ENCODE measurements at regions not wholly inside any gene's neighbourhood (a gene's known extent, or its start where the extent isn't known, plus 50 kb on each side); places are given as distances from the start of the nearest gene placed in this dataset.

DNA sequence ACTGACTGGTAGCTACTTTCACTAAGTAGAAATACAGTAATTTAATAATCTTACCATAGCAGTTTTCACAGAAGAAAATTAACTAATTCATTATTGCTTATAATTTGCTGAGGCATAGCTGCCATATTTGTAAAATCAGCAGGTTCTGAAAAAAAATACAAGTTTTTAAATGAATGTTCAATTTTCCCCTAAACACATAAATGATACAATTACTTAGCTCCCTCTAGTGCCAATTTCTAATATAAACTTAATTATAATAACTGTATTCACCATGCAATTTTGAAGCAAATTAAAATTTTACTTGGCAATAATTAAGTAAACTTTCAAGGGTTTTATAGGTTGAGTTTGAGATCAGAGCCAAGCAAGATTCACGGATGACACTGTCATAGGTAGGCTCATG lies 1321.6 kb upstream of the ACVR2A start:
- no peaks in the 10 kb centered on the region for H3K4me1 ChIP-seq (ENCODE audit: control insufficient read depth, insufficient read depth, low read length)
- WGBS: 62% methylated on average over 1 of the region's 1 CpG
- no peaks in the 10 kb centered on the region for H3K9me3 ChIP-seq (ENCODE audit: control insufficient read depth, low read length)
- no peak overlapping the region for H3K27ac ChIP-seq (ENCODE audit: low read length)
- ATAC-seq (no peak), DNase-seq (no peak)
- intact Hi-C loops (cut with DNase I): no loop called here
- no peaks in the 10 kb centered on the region for H3K27me3 ChIP-seq (ENCODE audit: control insufficient read depth, insufficient read depth)
- no peak overlapping the region for H3K4me3 ChIP-seq (ENCODE audit: low read length)

DNA sequence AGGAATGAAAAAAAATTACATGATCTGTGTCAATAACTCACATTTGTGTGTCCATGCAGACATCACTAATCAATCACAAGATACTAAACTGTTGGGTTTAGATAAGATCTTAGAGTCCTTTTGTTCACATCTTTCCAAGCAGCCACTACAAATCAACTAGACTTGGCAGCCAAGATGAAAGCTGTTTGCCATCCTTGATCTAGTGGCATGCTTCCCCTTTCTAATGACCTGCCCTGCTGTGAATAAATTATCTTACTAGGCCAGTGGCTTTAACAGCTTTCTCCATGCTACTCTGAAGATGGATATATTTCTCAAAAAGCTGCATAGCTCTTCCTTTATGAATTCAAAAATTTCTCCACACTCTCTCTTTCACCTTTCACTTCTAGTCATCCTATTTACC lies 1338.0 kb upstream of the ACVR2A start:
- Histone ChIP-seq H3K27me3 (ENCODE audit: control insufficient read depth, insufficient read depth) (no peaks in the 10 kb centered on the region), H3K4me3 (ENCODE audit: low read length) (no peak overlapping the region)
- intact Hi-C loops (cut with DNase I): no loop called here

DNA sequence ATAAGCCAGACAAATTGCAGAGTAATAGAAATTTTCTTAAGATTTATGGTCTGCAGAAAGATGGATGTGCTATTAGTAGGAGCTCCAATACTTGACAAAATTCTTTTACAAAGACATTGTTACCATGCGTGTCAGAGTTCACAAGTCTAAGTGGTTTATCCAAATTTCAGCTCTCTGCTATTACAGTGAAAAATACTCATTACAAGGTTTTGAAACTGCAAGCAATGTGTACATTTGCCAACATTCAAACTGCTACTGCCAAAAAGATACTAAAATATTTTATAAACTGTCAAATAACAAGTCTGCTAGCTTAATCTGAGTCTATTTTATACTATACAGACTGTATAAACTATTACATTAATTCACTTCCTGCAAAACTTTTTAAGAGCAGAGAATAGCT lies 1341.5 kb upstream of the ACVR2A start:
- intact Hi-C loops (cut with DNase I): no loop called here
- no peak overlapping the region for H3K4me3 ChIP-seq (ENCODE audit: low read length)
- no peaks in the 10 kb centered on the region for H3K4me1 ChIP-seq (ENCODE audit: control insufficient read depth, insufficient read depth, low read length)
- H3K9me3 ChIP-seq (ENCODE audit: control insufficient read depth, low read length): no peaks in the 10 kb centered on the region
- 59% methylated on average over 1 of the region's 1 CpG for WGBS
- H3K27ac ChIP-seq (ENCODE audit: low read length): no peak overlapping the region
- no peaks in the 10 kb centered on the region for H3K27me3 ChIP-seq (ENCODE audit: control insufficient read depth, insufficient read depth)
- ATAC-seq: no peak
- no peak for DNase-seq

More for the DNA sequence above, 1338.0 kb upstream of the ACVR2A start:
- ATAC-seq (no peak), DNase-seq (no peak)
- Histone ChIP-seq H3K4me1 (ENCODE audit: control insufficient read depth, insufficient read depth, low read length) (no peaks in the 10 kb centered on the region), H3K27ac (ENCODE audit: low read length) (no peak overlapping the region), H3K9me3 (ENCODE audit: control insufficient read depth, low read length) (no peaks in the 10 kb centered on the region)

DNA sequence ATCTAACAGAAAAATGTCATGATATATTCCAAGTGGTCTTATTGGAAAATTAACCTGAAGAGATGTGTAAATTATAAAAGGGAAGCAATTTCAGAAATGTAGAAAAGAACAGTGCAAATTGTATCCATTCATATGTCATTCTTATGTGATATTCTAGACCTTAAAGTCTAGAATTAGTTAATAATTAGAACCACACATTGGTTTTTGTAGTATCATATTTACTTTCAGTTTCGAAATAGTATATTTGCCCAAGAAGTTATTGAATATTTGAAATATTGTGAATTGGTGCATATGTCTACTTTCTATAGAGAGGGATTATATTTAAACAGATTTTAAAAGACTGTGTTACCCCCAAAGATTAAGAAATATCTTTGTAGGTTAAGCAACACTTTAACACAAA lies 1348.6 kb upstream of the ACVR2A start:
- Histone ChIP-seq H3K4me3 (ENCODE audit: low read length) (no peak overlapping the region), H3K27me3 (ENCODE audit: control insufficient read depth, insufficient read depth) (no peaks in the 10 kb centered on the region), H3K27ac (ENCODE audit: low read length) (no peak overlapping the region), H3K9me3 (ENCODE audit: control insufficient read depth, low read length) (no peaks in the 10 kb centered on the region), H3K4me1 (ENCODE audit: control insufficient read depth, insufficient read depth, low read length) (no peaks in the 10 kb centered on the region)
- ATAC-seq: no peak
- WGBS: 93% methylated on average over 1 of the region's 1 CpG
- no peak for DNase-seq
- intact Hi-C loops (cut with DNase I): no loop called here

DNA sequence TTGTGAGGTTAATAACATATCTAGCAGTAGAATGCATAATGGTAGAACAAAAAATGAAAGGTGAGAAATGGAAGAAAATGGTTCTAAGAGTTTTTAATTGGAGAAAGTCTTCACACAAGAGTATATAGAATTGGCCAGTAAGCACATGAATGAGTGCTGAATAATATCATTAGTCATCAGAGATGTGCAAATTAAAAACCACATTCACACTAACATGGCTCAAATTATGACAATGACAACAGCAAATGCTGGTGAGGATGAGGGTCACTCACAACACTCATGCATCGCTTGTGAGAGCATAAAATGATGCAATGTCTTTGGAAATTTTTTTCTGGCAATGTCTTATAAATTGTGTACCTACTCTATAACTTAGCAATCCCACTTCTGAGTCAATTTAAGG lies 1355.4 kb upstream of the ACVR2A start:
- H3K9me3 ChIP-seq (ENCODE audit: control insufficient read depth, low read length): no peaks in the 10 kb centered on the region
- ATAC-seq: no peak
- H3K4me1 ChIP-seq (ENCODE audit: control insufficient read depth, insufficient read depth, low read length): no peaks in the 10 kb centered on the region
- intact Hi-C loops (cut with DNase I): no loop called here
- no peaks in the 10 kb centered on the region for H3K27me3 ChIP-seq (ENCODE audit: control insufficient read depth, insufficient read depth)
- no peak overlapping the region for H3K27ac ChIP-seq (ENCODE audit: low read length)
- DNase-seq: no peak
- no peak overlapping the region for H3K4me3 ChIP-seq (ENCODE audit: low read length)
- WGBS: 88% methylated on average over 1 of the region's 1 CpG

DNA sequence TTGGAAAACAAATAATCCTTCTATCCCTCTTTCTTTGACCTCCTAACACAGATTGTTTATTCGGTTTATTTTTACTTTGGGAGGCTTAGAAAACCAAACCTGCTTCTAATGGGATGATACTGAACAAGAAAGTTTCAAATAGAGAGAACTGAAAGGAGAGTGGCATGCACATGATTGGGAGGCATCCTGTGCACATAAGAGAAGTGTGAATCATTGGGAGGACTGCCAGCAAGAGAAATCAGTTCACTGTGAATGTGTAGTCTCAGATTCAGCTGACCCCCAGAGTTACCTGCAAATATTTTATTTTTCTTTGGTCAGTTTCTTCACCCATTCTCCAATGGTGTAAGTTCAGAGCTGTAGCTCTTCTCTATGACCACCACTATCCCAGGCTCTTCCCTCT lies 1363.2 kb upstream of the ACVR2A start:
- WGBS: 77% methylated on average over 1 of the region's 1 CpG
- ATAC-seq: no peak
- Histone ChIP-seq H3K4me1 (ENCODE audit: control insufficient read depth, insufficient read depth, low read length) (no peaks in the 10 kb centered on the region), H3K27ac (ENCODE audit: low read length) (no peak overlapping the region), H3K9me3 (ENCODE audit: control insufficient read depth, low read length) (no peaks in the 10 kb centered on the region), H3K4me3 (ENCODE audit: low read length) (no peak overlapping the region), H3K27me3 (ENCODE audit: control insufficient read depth, insufficient read depth) (no peaks in the 10 kb centered on the region)
- no peak for DNase-seq
- intact Hi-C loops (cut with DNase I): no loop called here

DNA sequence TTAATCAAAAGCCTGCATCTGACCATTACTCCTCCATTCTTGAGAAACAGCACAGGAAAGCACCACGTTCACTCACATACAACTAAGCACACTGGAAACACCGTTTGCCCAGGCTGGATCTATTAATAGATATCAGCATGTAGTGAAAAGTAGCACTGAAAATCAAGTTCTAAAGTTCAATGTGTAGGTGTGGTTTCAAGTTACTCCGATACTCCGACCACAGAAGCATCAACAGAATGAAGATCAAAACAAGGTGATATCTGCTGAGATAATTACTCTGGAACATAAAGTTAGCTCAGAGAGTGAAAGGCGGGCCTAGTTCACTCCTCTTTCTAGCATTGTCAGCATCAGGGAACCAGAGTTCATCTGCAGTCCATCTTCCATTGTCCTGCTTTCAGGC lies 1367.4 kb upstream of the ACVR2A start:
- no peaks in the 10 kb centered on the region for H3K4me1 ChIP-seq (ENCODE audit: control insufficient read depth, insufficient read depth, low read length)
- H3K27me3 ChIP-seq (ENCODE audit: control insufficient read depth, insufficient read depth): no peaks in the 10 kb centered on the region
- H3K9me3 ChIP-seq (ENCODE audit: control insufficient read depth, low read length): no peaks in the 10 kb centered on the region
- 50% methylated on average over 5 of the region's 5 CpGs for WGBS
- H3K27ac ChIP-seq (ENCODE audit: low read length): no peak overlapping the region
- intact Hi-C loops (cut with DNase I): no loop called here
- no peak for ATAC-seq
- no peak overlapping the region for H3K4me3 ChIP-seq (ENCODE audit: low read length)
- no peak for DNase-seq

DNA sequence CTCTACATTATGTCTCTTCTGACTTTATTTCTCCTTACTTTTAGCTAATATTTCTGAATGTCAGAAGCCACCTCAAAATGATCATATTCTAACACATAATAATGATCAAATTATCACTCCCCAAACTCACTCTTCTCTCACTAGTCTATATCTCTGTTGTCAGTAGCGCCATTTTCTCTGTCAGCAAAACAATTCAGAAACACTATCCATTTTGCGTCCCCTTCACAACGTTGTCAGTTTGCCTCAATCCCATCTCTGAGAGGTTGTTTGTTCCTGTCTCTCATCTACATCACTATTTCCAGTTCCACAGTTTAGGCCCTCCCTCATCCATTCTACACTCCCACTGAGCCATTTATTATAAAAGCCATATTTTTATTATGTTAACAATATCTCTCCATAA lies 1376.3 kb upstream of the ACVR2A start:
- Histone ChIP-seq H3K9me3 (ENCODE audit: control insufficient read depth, low read length) (no peaks in the 10 kb centered on the region), H3K27ac (ENCODE audit: low read length) (no peak overlapping the region), H3K4me1 (ENCODE audit: control insufficient read depth, insufficient read depth, low read length) (no peaks in the 10 kb centered on the region), H3K4me3 (ENCODE audit: low read length) (no peak overlapping the region), H3K27me3 (ENCODE audit: control insufficient read depth, insufficient read depth) (no peaks in the 10 kb centered on the region)
- DNase-seq (no peak), ATAC-seq (no peak)
- WGBS: 87% methylated on average over 3 of the region's 3 CpGs
- intact Hi-C loops (cut with DNase I): no loop called here

DNA sequence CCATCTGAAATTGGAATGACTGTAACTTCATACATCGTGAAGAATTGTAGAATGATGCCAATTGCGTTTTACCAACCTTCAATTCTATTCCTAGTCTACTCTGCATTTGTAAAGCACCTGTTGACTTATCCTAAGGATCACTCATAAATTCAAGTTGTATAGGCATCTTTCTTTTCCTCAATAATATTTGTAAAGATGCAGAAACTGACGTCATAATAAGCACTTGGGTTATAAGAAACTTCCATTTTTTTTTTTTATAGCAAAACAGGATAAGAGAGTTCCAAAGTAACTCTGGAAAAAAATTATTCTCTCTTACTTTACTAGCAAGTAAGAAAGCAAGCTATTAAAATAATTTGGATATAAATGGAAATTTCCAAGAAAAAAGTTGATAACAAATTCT lies 1377.4 kb upstream of the ACVR2A start:
- ATAC-seq (no peak), DNase-seq (no peak)
- WGBS: 72% methylated on average over 3 of the region's 3 CpGs
- Histone ChIP-seq H3K4me3 (ENCODE audit: low read length) (no peak overlapping the region), H3K27ac (ENCODE audit: low read length) (no peak overlapping the region), H3K4me1 (ENCODE audit: control insufficient read depth, insufficient read depth, low read length) (no peaks in the 10 kb centered on the region), H3K9me3 (ENCODE audit: control insufficient read depth, low read length) (no peaks in the 10 kb centered on the region), H3K27me3 (ENCODE audit: control insufficient read depth, insufficient read depth) (no peaks in the 10 kb centered on the region)
- intact Hi-C loops (cut with DNase I): no loop called here

DNA sequence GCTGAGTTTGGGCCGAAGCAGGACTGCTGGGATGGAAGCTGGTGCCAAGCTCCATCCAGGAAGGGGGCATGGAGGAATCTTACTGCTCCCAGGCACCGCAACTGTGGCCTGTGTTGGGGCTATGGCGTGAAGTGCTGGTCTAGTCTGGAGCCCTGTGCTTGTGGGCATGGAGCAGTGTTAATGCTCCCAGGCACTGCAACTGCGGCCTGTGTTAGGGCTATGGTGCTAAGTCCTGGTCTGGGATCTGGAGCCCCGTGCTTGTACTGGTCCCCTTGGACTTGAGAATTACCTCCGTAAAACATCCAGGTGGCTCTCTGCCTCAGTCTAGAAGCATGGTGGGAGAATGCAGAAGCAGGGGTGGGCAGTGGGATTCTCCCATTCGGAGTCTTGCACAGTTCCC lies 1379.4 kb upstream of the ACVR2A start:
- H3K27ac ChIP-seq (ENCODE audit: low read length): no peak overlapping the region
- no peak overlapping the region for H3K4me3 ChIP-seq (ENCODE audit: low read length)
- ATAC-seq (no peak), DNase-seq (peak in 1 of 3 donors; percentile 23)
- WGBS: 89% methylated on average over 7 of the region's 7 CpGs
- H3K9me3 ChIP-seq (ENCODE audit: control insufficient read depth, low read length): no peaks in the 10 kb centered on the region
- no peaks in the 10 kb centered on the region for H3K27me3 ChIP-seq (ENCODE audit: control insufficient read depth, insufficient read depth)
- intact Hi-C loops (cut with DNase I): no loop called here
- H3K4me1 ChIP-seq (ENCODE audit: control insufficient read depth, insufficient read depth, low read length): no peaks in the 10 kb centered on the region

DNA sequence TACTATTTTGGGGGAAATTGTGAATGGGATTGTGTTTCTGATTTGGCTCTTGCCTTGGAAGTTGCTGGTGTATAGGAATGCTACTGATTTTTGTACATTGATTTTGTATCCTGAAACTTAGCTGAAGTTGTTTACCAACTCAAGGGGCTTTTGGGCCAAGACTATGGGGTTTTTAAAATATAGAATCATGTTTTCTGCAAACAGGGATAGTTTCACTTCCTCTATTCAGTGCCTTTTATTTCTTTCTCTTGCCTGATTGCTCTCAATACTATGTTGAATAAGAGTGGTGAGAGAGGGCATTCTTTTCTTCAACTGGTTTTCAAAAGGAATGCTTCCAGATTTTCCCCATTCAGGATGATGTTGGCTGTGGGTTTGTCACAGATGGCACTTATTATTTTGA lies 1383.8 kb upstream of the ACVR2A start:
- ATAC-seq (no peak), DNase-seq (no peak)
- no peak overlapping the region for H3K27ac ChIP-seq (ENCODE audit: low read length)
- H3K9me3 ChIP-seq (ENCODE audit: control insufficient read depth, low read length): peaks cover 5% of the 10 kb centered on the region
- intact Hi-C loops (cut with DNase I): no loop called here
- no peaks in the 10 kb centered on the region for H3K27me3 ChIP-seq (ENCODE audit: control insufficient read depth, insufficient read depth)
- no peak overlapping the region for H3K4me3 ChIP-seq (ENCODE audit: low read length)
- no peaks in the 10 kb centered on the region for H3K4me1 ChIP-seq (ENCODE audit: control insufficient read depth, insufficient read depth, low read length)

DNA sequence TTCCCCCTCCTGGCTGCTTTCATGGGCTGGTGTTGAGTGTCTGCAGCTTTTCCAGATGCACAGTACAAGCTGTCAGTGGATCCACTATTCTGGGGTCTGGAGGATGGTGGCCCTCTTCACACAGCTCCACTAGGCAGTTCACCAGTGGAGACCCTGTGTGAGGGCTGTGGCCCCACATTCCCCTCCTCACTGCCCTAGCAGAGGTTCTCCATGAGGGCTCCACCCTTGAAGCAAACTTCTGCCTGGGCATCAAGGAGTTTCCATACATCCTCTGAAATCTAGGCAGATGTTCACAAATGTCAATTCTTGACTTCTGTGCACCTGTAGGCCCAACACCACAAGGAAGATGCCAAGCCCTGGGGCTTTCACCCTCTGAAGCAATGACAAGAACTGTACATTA lies 1386.2 kb upstream of the ACVR2A start:
- Histone ChIP-seq H3K9me3 (ENCODE audit: control insufficient read depth, low read length) (peaks cover 5% of the 10 kb centered on the region), H3K4me3 (ENCODE audit: low read length) (no peak overlapping the region), H3K27ac (ENCODE audit: low read length) (no peak overlapping the region), H3K4me1 (ENCODE audit: control insufficient read depth, insufficient read depth, low read length) (no peaks in the 10 kb centered on the region), H3K27me3 (ENCODE audit: control insufficient read depth, insufficient read depth) (no peaks in the 10 kb centered on the region)
- ATAC-seq (no peak), DNase-seq (no peak)
- intact Hi-C loops (cut with DNase I): no loop called here
